Neural crest cell (in vitro differentiated cells): ENCODE measurements at regions not wholly inside any gene's neighbourhood (a gene's known extent, or its start where the extent isn't known, plus 50 kb on each side); places are given as distances from the start of the nearest gene placed in this dataset.
"Not testable (repeated sequence)": the region's sequence is repeated elsewhere in the genome, so short reads cannot be mapped to it uniquely, and the experiment has no call there.

ENCODE experiments used
- DNase-seq: peaks from one replicate; pipeline ENCODE4 v3.0.0; 2021; ENCODE audit warnings: low read depth, mixed read lengths, low spot score
- H3K27ac Mint-ChIP-seq: one replicate; pipeline ENCODE4 v1.8.0; 2021; ENCODE audit warnings: mild to moderate bottlenecking, mixed read lengths; ENCODE audit not compliant: unreplicated experiment
- H3K27me3 Mint-ChIP-seq: 2 replicates; pipeline ENCODE4 v1.8.0; 2021; ENCODE audit warnings: low read depth, mild to moderate bottlenecking, mixed read lengths
- H3K36me3 Mint-ChIP-seq: 2 replicates; pipeline ENCODE4 v1.8.0; 2021; ENCODE audit warnings: low read depth, mild to moderate bottlenecking, mixed read lengths
- H3K4me1 Mint-ChIP-seq: 2 replicates; pipeline ENCODE4 v1.8.0; 2021; ENCODE audit warnings: mixed read lengths
- H3K4me3 Mint-ChIP-seq: one replicate; pipeline ENCODE4 v1.8.0; 2021; ENCODE audit warnings: mild to moderate bottlenecking, mixed read lengths
- H3K9me3 Mint-ChIP-seq: 2 replicates; pipeline ENCODE4 v1.8.0; 2021; ENCODE audit warnings: mixed read lengths
- TF ChIP-seq, protein P1 (sequence below): fragments of 200-600 bp; sonication (generic); conservative IDR thresholded peaks from 2 replicates; pipeline ENCODE4 v1.5.0; 2021; ENCODE audit warnings: antibody characterized with exemption, mild to moderate bottlenecking

DNA sequence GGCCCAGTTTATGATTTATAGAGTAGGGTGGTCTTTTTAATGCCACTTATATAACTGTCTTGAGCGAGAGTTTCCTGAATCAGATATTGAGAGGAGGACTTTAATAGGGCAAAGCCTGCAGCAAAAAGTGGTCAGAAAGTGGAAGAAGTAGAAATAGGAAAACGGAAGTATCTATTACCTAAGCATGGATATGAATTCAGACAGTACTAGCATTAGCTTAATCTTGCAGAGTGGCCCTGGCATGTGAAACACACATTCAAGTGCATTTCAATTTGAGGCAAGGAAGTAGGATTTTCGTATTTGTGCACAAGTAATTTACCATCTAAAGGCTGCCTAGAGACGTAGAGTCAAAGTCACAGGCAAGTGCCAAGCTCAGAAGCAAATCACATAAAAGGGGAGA, 622.3 kb downstream of the DIPK2A start:
- no peaks in the 10 kb centered on the region for H3K27me3 Mint-ChIP-seq
- H3K36me3 Mint-ChIP-seq = peaks cover 3% of the 10 kb centered on the region
- H3K4me1 Mint-ChIP-seq = no peaks in the 10 kb centered on the region

DNA sequence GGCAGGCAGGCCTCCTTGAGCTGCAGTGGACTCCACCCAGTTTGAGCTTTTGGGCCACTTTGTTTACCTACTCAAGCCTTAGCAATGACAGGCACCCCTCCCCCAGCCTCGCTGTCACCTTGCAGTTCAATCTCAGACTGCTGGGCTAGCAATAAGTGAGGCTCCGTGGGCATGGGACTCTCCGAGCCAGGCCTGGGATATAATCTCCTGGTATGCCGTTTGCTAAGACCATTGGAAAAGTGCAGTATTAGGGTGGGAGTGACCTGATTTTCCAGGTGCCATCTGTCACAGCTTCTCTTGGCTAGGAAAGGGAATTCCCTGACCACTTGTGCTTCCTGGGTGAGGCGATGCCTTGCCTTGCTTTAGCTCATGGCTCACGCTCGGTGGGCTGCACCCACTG, 648.6 kb downstream of the DIPK2A start:
- H3K4me1 Mint-ChIP-seq, DNase-seq, H3K4me3 Mint-ChIP-seq, H3K27me3 Mint-ChIP-seq, H3K27ac Mint-ChIP-seq: not testable (repeated sequence)
- H3K36me3 Mint-ChIP-seq = peaks cover 10% of the 10 kb centered on the region
- peaks cover 16% of the 10 kb centered on the region for H3K9me3 Mint-ChIP-seq

More for the DNA sequence above, 622.3 kb downstream of the DIPK2A start:
- Mint-ChIP-seq H3K27ac (no peak overlapping the region), H3K4me3 (no peak overlapping the region), H3K9me3 (peaks cover 8% of the 10 kb centered on the region)
- TF ChIP-seq, protein P1, sequence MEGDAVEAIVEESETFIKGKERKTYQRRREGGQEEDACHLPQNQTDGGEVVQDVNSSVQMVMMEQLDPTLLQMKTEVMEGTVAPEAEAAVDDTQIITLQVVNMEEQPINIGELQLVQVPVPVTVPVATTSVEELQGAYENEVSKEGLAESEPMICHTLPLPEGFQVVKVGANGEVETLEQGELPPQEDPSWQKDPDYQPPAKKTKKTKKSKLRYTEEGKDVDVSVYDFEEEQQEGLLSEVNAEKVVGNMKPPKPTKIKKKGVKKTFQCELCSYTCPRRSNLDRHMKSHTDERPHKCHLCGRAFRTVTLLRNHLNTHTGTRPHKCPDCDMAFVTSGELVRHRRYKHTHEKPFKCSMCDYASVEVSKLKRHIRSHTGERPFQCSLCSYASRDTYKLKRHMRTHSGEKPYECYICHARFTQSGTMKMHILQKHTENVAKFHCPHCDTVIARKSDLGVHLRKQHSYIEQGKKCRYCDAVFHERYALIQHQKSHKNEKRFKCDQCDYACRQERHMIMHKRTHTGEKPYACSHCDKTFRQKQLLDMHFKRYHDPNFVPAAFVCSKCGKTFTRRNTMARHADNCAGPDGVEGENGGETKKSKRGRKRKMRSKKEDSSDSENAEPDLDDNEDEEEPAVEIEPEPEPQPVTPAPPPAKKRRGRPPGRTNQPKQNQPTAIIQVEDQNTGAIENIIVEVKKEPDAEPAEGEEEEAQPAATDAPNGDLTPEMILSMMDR = no peak
- no peak for DNase-seq

DNA sequence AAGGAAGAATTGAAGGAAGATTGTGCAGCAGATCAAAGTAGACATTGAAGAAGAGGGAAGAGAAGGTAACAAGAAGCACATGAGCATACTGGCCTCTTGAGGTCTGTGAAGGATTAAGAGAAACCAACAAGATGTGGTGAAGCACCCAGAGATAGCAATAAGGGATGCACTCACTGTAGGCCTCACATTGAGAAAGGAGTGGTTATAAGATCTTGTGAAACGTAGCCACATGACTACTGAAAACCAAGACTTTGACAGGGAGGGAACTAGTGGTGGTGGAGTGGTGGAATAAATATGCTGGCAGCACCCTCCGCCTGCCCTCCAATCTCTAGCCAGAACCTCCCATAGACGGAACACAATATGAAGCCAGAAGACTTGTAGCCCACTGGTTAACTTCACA, 651.2 kb downstream of the DIPK2A start:
- Mint-ChIP-seq H3K4me1 (no peaks in the 10 kb centered on the region), H3K27ac (no peak overlapping the region), H3K27me3 (no peaks in the 10 kb centered on the region), H3K9me3 (peaks cover 12% of the 10 kb centered on the region), H3K4me3 (no peak overlapping the region), H3K36me3 (peaks cover 10% of the 10 kb centered on the region)
- DNase-seq = no peak
- TF ChIP-seq, protein P1 = no peak

DNA sequence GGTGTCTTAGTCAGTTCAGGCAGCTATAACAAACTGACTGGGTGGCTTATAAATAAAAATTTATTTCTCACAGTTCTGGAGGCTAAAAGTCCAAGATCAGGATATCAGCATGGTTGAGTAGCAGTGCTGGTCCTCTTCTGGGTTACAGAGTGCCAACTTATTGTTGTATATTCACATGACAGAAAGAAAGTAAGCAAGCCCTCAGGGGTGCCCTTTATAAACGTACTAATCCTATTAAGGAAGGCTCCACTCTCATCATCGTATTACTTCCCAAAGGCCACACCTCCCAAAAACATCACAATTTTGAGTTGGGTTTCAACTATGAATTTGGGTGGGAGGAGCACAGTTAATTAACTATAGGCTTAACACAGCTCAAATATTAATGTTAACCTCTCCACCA, 653.0 kb downstream of the DIPK2A start:
- TF ChIP-seq, protein P1 = no peak
- Mint-ChIP-seq H3K4me1 (peaks cover 5% of the 10 kb centered on the region), H3K9me3 (no peaks in the 10 kb centered on the region), H3K27ac (no peak overlapping the region), H3K4me3 (no peak overlapping the region), H3K27me3 (no peaks in the 10 kb centered on the region), H3K36me3 (no peaks in the 10 kb centered on the region)
- DNase-seq = no peak

DNA sequence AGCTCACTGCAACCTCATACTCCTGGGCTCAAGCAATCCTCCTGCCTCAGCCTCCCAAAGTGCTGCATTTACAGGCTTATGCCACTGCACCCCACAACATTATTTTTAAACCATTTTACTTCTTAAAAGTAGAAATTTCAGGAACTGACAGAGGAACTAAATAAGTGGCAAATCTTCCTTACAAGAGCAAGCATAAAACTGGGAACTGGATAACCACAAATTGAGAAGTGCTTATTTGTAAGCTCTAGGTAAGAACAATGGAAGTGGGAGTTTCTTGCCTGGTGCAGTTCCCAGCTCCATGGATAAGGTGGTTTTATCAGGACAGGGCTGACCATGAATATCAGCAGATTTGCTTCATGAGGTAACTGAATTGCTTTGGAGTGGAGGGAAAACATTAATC, 655.2 kb downstream of the DIPK2A start:
- Mint-ChIP-seq H3K4me3 (no peak overlapping the region), H3K4me1 (peaks cover 7% of the 10 kb centered on the region), H3K36me3 (no peaks in the 10 kb centered on the region), H3K9me3 (no peaks in the 10 kb centered on the region), H3K27me3 (no peaks in the 10 kb centered on the region), H3K27ac (no peak overlapping the region)
- TF ChIP-seq, protein P1 = no peak
- no peak for DNase-seq

DNA sequence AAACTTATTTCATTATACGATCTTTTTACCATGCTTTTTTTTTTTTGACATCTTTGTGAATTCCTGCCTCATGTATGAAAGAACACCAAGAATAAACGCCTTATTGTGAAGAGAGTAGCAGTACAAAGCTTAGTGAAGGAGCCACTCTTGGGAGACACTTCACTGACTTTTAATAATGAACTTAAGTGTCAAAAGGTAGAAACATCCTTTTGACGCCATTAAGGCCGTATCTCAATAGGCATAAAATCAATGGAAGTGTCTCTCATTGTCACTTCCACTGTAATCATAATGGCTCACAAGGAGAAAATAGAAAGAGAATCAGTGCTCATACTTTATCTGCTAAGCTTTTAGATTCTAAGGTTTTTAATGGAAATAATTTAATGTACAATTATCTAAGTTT, 657.8 kb downstream of the DIPK2A start:
- DNase-seq = no peak
- no peak overlapping the region for H3K27ac Mint-ChIP-seq
- H3K27me3 Mint-ChIP-seq = no peaks in the 10 kb centered on the region
- peaks cover 7% of the 10 kb centered on the region for H3K4me1 Mint-ChIP-seq
- H3K36me3 Mint-ChIP-seq = no peaks in the 10 kb centered on the region
- H3K9me3 Mint-ChIP-seq = no peaks in the 10 kb centered on the region
- TF ChIP-seq, protein P1 = no peak
- H3K4me3 Mint-ChIP-seq = no peak overlapping the region
